Spleen (tissue), 11 donors: ENCODE measurements at regions not wholly inside any gene's neighbourhood (a gene's known extent, or its start where the extent isn't known, plus 50 kb on each side); places are given as distances from the start of the nearest gene placed in this dataset.

ENCODE experiments used
- DNase-seq: peaks from one replicate; pipeline ENCODE4 v3.0.0-alpha.2; 2020
- H3K27ac ChIP-seq, 8 donors: fragments of 200-600 bp; sonication (generic) in 7 of 8; 1 replicate in 4 of 8; 2 replicates in 4 of 8; pipeline versions ENCODE4 v1.5.0 to v1.8.0; 2016 to 2021; ENCODE audit warnings: inconsistent platforms in 4 of 8, mild to moderate bottlenecking in 4 of 8, moderate library complexity in 1 of 8
- H3K27me3 ChIP-seq, 7 donors: fragments of 200-600 bp; sonication (generic) in 6 of 7; replicated peaks in 1 of 7; 1 replicate in 4 of 7; 2 replicates in 3 of 7; pipeline versions ENCODE4 v1.5.0 to v1.8.0; 2016 to 2021; ENCODE audit warnings: inconsistent platforms in 3 of 7, mild to moderate bottlenecking in 1 of 7
- H3K36me3 ChIP-seq, 6 donors: fragments of 200-600 bp; sonication (generic) in 5 of 6; 1 replicate in 4 of 6; 2 replicates in 2 of 6; pipeline versions ENCODE4 v1.5.0 to v1.8.0; 2016 to 2021; ENCODE audit warnings: inconsistent platforms in 2 of 6
- H3K4me1 ChIP-seq, 6 donors: fragments of 200-600 bp; sonication (generic) in 5 of 6; 1 replicate in 3 of 6; 2 replicates in 3 of 6; pipeline versions ENCODE4 v1.5.0 to v1.8.0; 2016 to 2021; ENCODE audit warnings: inconsistent platforms in 3 of 6
- H3K4me3 ChIP-seq, 8 donors: fragments of 200-600 bp; sonication (generic) in 7 of 8; 1 replicate in 4 of 8; 2 replicates in 4 of 8; pipeline versions ENCODE4 v1.5.0 to v1.8.0; 2016 to 2021; ENCODE audit warnings: inconsistent platforms in 4 of 8, mild to moderate bottlenecking in 4 of 8, moderate library complexity in 2 of 8
- H3K9me3 ChIP-seq, 8 donors: fragments of 200-600 bp; sonication (generic) in 7 of 8; 1 replicate in 4 of 8; 2 replicates in 4 of 8; pipeline versions ENCODE4 v1.5.0 to v1.8.0; 2016 to 2021; ENCODE audit warnings: inconsistent platforms in 4 of 8
- POLR2A ChIP-seq, 3 donors: fragments of 450-650 bp; IDR thresholded peaks; one replicate each; pipeline ENCODE4 v1.5.1; 2017; ENCODE audit warnings: antibody characterized with exemption in 3 of 3, mild to moderate bottlenecking in 1 of 3
- POLR2AphosphoS5 ChIP-seq, 3 donors: sonication (generic); formaldehyde crosslinking; IDR thresholded peaks; one replicate each; pipeline ENCODE4 v1.5.1; 2017; ENCODE audit warnings: antibody characterized with exemption in 3 of 3
- WGBS, 5 donors: extraction: QIAGEN DNeasy Blood & Tissue Kit in 3 of 5; methylation state at CpG; one replicate each; pipeline versions ENCODE4 v1.1.5 to v1.1.7; 2013 to 2018; 5-methylcytosine and 5-hydroxymethylcytosine counted together
- intact Hi-C: fragments of 100-400 bp; cut with DNase I; formaldehyde crosslinking; loops from one replicate; pipeline ENCODE4 v1.15.0; 2023; ENCODE audit warnings: low total_unique reads
- small RNA-seq, 4 donors: library from RNA; depleted of rRNA; stranded (forward); fragments of <200 nt; gene quantifications; one replicate each; pipeline ENCODE3, GENCODE V24; 2016
- TF ChIP-seq, protein P1 (sequence below), 11 experiments: fragments of 200-600 bp in 7 of 11; fragments of 450-650 bp in 4 of 11; sonication (generic) in 4 of 11; IDR thresholded peaks in 8 of 11; conservative IDR thresholded peaks in 3 of 11; 1 replicate in 7 of 11; 2 replicates in 4 of 11; pipeline versions ENCODE4 v1.4.0 to v1.8.0; 2016 to 2021; ENCODE audit warnings: antibody characterized with exemption in 11 of 11, inconsistent platforms in 4 of 11, mild to moderate bottlenecking in 1 of 11
- donor health status: healthy with polysubstance abuse.
- donor health status: DM: no; HTN: no; CAD: no; lungs with moderate emphysema.
- donor health status: DM: no; HTN: no; CAD: no.
- donor health status: Bipolar disorder and iron deficiency.
- donor health status: healthy.
- donor health status: DM: no; HTN: no; CAD: no.
- donor health status: DM: yes; HTN: yes; CAD: no.

DNA sequence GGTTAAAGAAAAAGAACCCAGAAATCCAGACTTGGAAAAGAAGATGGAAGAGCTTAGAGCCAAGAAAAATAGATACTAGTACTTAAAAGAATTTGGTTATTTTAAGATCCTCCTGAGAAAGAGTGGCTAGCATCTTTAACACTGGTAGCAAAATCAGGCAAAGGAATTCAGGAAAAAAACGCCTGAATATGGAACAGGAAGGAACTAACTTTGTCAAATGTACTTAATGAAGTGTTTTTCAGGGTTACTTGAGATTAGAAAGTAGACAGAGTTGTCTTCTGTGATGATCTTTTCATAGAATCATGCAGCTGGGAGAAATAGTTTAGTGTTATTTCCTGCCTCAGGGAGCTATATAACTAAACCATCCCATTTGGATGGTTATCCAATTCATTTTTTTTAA is 50.8 kb upstream of the SASH1 start:
- Histone ChIP-seq H3K27me3 (no peaks in the 10 kb centered on the region), H3K27ac (no peak overlapping the region), H3K4me3 (no peak overlapping the region), H3K4me1 (peaks cover 0 to 6% (median 3%) of the 10 kb centered on the region in 6 donors), H3K36me3 (no peaks in the 10 kb centered on the region), H3K9me3 (no peaks in the 10 kb centered on the region)
- no peak for TF ChIP-seq POLR2AphosphoS5 (IDR thresholded peaks at IDR 0.05)
- TF ChIP-seq POLR2A (IDR thresholded peaks at IDR 0.05) = no peak
- TF ChIP-seq, protein P1, sequence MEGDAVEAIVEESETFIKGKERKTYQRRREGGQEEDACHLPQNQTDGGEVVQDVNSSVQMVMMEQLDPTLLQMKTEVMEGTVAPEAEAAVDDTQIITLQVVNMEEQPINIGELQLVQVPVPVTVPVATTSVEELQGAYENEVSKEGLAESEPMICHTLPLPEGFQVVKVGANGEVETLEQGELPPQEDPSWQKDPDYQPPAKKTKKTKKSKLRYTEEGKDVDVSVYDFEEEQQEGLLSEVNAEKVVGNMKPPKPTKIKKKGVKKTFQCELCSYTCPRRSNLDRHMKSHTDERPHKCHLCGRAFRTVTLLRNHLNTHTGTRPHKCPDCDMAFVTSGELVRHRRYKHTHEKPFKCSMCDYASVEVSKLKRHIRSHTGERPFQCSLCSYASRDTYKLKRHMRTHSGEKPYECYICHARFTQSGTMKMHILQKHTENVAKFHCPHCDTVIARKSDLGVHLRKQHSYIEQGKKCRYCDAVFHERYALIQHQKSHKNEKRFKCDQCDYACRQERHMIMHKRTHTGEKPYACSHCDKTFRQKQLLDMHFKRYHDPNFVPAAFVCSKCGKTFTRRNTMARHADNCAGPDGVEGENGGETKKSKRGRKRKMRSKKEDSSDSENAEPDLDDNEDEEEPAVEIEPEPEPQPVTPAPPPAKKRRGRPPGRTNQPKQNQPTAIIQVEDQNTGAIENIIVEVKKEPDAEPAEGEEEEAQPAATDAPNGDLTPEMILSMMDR (IDR thresholded peaks at IDR 0.05 in 8 of 11, conservative IDR thresholded peaks at IDR 0.05 in 3 of 11) = no peak
- WGBS, 5 donors = 5 to 23% (median 9%) methylated on average over 1 of the region's 1 CpG
- intact Hi-C loops = no loop called here
- DNase-seq = no peak

Small RNA genes in the stretch of these regions (small RNA-seq; reads per million reads assigned to genes)
- gene RNU6-1222P = 0 reads per million in 4 donors
